ENCODE measurements at regions not wholly inside any gene's neighbourhood (a gene's known extent, or its start where the extent isn't known, plus 50 kb on each side); places are given as distances from the start of the nearest gene placed in this dataset.

DNA sequence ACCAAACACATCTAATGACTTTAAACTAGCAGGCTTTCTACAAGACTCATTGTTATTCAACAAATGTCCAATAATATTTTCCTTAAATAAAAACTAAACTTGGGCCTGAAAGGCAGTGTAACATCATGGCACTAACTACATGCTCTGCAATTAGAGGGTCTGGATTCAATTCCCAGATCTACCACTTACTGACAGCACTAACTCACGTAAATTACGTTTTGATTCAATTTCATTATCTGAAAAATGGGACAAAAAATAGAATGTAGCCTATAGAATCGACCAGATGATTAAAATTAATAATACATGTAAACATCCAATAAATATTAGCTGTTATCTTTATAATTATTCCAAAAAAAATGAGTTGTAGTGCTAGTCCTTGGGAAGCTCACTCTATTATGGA, 98.0 kb upstream of the DDX18 start:
- ChIA-PET CTCF (no interaction called here), POLR2A (ENCODE audit: unreplicated experiment) (no interaction called here)
- Histone ChIP-seq H3K18ac (ENCODE audit: low read depth, low read length) (no peak overlapping the region), H3K27ac (ENCODE audit: insufficient read depth, low read length) (no peak overlapping the region), H3K4ac (ENCODE audit: low read depth, low read length) (no peak overlapping the region), H3K4me2 (ENCODE audit: low read depth, low read length) (no peak overlapping the region), H3K4me3 (ENCODE audit: insufficient read depth, low read depth, low read length) (no peak overlapping the region), H3K79me1 (ENCODE audit: low read depth in 1 of 2, low read length in 2 of 2) (no peaks in the 10 kb centered on the region), H3K56ac (ENCODE audit: extremely low read depth, insufficient read depth, low read length) (no peak overlapping the region), H3K4me1 (ENCODE audit: control insufficient read depth, insufficient read depth, low read length) (no peaks in the 10 kb centered on the region), H2BK15ac (ENCODE audit: low read depth, low read length) (no peak overlapping the region), H3K27me3 (ENCODE audit: control insufficient read depth, insufficient read depth, low read length) (no peaks in the 10 kb centered on the region), H3K9me3 (ENCODE audit: control insufficient read depth, insufficient read depth, low read length) (peaks cover 6% of the 10 kb centered on the region; the same call in 1 of the 2 replicates), H2BK120ac (ENCODE audit: low read depth, low read length) (no peak overlapping the region), H3K9ac (ENCODE audit: low read depth, low read length) (no peak overlapping the region), H2BK5ac (ENCODE audit: low read depth, low read length, poor library complexity, severe bottlenecking) (no peak overlapping the region), H3K36me3 (ENCODE audit: control insufficient read depth, insufficient read depth, low read length) (no peaks in the 10 kb centered on the region), H2AK9ac (replicated peaks; ENCODE audit: low read depth, low read length, poor library complexity) (no peak overlapping the region), H3K14ac (replicated peaks; ENCODE audit: low read depth, low read length) (no peak overlapping the region), H4K20me1 (ENCODE audit: insufficient read depth, low read length) (no peaks in the 10 kb centered on the region), H4K5ac (ENCODE audit: low read depth, low read length) (no peak overlapping the region), H2AFZ (replicated peaks; ENCODE audit: low read length, poor library complexity) (no peak overlapping the region), H3K23ac (ENCODE audit: low read depth, low read length) (no peak overlapping the region), H3K9me1 (ENCODE audit: insufficient read depth, low read length) (no peaks in the 10 kb centered on the region), H4K91ac (ENCODE audit: insufficient read depth, low read depth, low read length) (no peak overlapping the region), H2AK5ac (ENCODE audit: low read depth, low read length) (no peak overlapping the region), H2BK20ac (ENCODE audit: low read depth, low read length) (no peak overlapping the region), H4K8ac (ENCODE audit: low read depth in 2 of 2, low read length in 2 of 2) (no peak overlapping the region)
- no TSS peak for BruUV-seq (replicated peaks)
- dilution Hi-C loops (cut with HindIII; ENCODE audit: low sequenced_read_pairs, unreplicated experiment) (no loop called here), intact Hi-C loops (cut with micrococcal nuclease) (no loop called here), in situ Hi-C loops (cut with MboI; ENCODE audit: low sequenced_read_pairs) (no loop called here)
- ATAC-seq (ENCODE audit: low read depth) (no peak), DNase-seq (no peak)
- no CpG with 5 or more reads among the region's 3 CpGs for WGBS, 2 experiments (ENCODE audit: extremely low coverage in 2 of 2, insufficient read length in 1 of 2)
- TF ChIP-seq CHD1 (IDR thresholded peaks at IDR 0.05; ENCODE audit: low read depth, low read length), result no peak
- no peak for TF ChIP-seq RCOR1 (IDR thresholded peaks at IDR 0.05; ENCODE audit: insufficient replicate concordance, low read length)
- TF ChIP-seq RFX5 (IDR thresholded peaks at IDR 0.05; ENCODE audit: low read depth, low read length), result no peak
- no peak for TF ChIP-seq CEBPB (IDR thresholded peaks at IDR 0.05; ENCODE audit: low read depth, low read length)
- TF ChIP-seq USF2 (IDR thresholded peaks at IDR 0.05; ENCODE audit: low read depth, low read length), result no peak
- TF ChIP-seq SMC3 (IDR thresholded peaks at IDR 0.05; ENCODE audit: low read depth, low read length), result no peak
- TF ChIP-seq MAFK (IDR thresholded peaks at IDR 0.05; ENCODE audit: low read depth, low read length), result no peak
- no peak for TF ChIP-seq NFE2L2 (IDR thresholded peaks at IDR 0.05; ENCODE audit: low read depth, low read length)
